ENCODE measurements at regions not wholly inside any gene's neighbourhood (a gene's known extent, or its start where the extent isn't known, plus 50 kb on each side); places are given as distances from the start of the nearest gene placed in this dataset.
A peak's percentile ranks its signal among the peaks of the same experiment; 100 is the strongest.

DNA sequence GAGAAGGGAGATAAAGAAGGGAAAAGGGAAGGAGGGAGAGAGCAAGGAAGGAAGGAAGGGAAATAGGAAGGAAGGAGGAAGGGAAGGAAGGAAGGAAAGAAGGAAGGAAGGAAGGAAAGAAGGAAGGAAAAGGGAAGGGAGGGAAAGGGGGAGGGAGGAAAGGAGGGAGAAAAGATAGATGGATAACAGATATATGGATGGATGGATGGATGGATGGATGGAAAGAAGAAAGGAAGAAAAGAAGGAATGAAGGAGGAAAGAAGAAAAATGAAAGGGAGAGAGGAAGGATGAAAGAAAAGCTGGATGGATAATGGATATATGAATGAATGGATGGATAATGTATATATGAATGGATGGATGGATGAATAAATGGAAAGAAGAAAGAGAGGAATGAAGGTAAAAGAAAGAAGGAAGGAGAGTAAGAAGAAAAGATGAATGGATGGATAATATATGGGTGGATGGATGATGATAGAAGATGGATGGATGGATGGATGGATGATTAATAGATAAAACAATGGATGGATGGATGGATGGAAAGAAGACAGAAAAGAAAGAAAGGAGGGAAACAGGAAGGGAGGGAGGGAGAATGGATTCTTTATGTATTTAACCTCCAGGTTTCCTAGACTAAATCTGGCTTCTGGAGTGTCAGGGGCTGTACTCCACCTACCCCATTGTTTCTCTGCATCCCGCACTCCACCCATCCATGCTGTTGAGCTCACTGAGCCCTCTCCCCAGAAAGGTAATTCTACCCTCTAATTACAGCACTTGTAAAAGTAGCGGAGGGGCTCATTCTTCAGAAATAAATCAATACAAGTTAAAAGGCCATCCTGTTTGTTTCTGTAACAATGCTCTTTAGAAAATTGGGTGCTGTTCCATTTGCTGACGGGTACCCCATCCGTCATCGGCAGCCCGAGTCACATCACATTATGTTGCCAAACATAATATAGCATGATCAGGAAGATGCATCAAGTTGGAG lies 506.1 kb downstream of the MIAT start:
- DNase-seq (ENCODE audit: low spot score) (no peak), ATAC-seq (ENCODE audit: low FRiP score) (no peak)
- TF ChIP-seq, protein P1, sequence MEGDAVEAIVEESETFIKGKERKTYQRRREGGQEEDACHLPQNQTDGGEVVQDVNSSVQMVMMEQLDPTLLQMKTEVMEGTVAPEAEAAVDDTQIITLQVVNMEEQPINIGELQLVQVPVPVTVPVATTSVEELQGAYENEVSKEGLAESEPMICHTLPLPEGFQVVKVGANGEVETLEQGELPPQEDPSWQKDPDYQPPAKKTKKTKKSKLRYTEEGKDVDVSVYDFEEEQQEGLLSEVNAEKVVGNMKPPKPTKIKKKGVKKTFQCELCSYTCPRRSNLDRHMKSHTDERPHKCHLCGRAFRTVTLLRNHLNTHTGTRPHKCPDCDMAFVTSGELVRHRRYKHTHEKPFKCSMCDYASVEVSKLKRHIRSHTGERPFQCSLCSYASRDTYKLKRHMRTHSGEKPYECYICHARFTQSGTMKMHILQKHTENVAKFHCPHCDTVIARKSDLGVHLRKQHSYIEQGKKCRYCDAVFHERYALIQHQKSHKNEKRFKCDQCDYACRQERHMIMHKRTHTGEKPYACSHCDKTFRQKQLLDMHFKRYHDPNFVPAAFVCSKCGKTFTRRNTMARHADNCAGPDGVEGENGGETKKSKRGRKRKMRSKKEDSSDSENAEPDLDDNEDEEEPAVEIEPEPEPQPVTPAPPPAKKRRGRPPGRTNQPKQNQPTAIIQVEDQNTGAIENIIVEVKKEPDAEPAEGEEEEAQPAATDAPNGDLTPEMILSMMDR (IDR thresholded peaks at IDR 0.05) = no peak

DNA sequence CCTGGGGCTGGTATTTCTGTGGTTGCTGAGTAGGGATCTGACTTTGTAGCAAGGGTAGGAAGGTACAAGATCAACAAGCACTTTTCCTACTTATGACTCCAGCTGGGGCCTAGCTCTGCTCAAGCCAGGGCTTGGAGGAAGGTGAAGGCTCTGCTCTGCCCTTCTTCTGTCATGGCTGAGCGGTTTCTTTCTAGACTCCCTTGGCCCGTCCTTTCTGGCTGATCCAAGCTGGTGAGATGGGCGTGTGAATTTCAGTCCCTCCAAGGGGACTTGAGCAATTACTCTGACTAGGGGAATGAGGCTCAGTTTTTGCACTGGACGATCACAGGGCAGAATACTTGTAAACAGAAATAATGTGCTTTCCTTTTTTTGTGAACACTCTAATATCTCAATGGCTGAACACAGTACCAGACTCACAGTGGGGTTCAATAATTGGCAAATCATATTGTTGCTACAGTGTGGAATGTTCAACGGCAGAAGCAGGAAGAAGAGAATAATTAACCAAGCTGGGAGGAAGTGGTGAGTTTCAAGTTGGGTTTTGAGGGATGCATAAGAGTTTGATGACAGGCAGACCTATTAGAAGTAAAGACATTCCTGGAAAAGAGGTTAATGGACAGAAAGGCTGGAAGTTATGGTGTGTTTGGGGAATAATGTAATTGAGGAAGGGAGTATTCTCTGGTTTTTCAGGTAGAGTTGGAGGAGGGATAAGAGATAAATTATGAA lies 507.6 kb downstream of the MIAT start:
- ATAC-seq (ENCODE audit: low FRiP score) (no peak), DNase-seq (ENCODE audit: low spot score) (no peak)
- TF ChIP-seq, protein P1 (IDR thresholded peaks at IDR 0.05) = no peak

DNA sequence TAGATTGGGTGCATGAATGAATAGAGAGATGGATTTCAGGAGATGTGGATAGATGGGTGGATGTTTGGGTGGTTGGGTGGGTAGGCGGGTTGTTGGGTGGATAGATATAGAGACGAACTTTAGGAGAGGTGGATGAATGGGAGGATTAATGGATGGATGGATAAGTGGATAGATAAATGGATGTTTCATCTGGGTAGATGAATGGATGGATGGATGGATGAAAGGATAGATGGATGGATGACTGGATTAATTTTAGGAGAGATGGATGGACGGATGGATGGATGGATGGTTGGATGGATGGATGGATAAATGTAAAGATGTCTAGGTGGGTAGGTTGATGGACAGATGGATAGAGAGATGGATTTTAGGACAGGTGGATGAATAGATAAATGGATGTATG lies 511.3 kb downstream of the MIAT start:
- ATAC-seq (ENCODE audit: low FRiP score) (no peak), DNase-seq (ENCODE audit: low spot score) (no peak)
- TF ChIP-seq, protein P1 (IDR thresholded peaks at IDR 0.05) = no peak

DNA sequence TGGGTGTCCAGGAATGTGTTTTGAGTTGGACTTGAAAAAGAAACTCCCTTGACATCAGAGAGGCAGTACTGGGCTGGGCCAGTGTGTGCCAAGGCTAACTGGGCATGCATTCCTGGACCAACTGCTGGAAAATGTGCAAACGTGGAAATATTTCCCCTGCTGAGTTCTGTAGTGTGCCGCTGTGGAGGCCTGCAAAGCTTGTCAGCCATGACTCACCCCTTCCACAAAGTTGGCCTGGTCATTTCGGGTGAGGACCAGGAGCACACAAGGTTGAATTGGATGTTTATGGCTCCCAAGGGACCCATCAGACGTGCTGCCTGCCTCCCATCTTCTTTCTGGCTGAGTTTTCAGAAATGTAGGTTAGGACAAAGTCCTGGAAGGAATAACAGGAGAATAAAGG lies 513.1 kb downstream of the MIAT start:
- TF ChIP-seq, protein P1 (IDR thresholded peaks at IDR 0.05) = no peak
- ATAC-seq (ENCODE audit: low FRiP score) (peak; percentile 94), DNase-seq (ENCODE audit: low spot score) (no peak)

DNA sequence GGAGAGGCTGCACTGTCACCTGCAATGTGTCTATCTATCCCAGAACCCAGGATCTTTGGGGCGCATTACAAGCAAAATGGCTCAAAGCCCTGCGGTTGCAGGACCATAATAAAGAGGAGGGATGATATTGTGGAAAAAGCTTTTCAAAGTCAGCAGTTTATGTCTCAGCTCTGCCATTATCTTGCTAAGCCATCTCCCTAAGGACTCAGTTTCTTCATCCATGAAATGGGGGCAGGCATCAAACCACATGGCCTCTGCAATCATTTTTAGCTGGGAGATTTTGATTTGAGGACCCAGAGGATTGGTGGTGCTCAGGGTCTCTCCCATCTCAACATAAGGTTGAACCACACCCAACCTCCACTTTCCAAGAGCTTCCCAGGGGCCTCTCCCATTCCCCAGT lies 513.8 kb downstream of the MIAT start:
- DNase-seq (ENCODE audit: low spot score) (no peak), ATAC-seq (ENCODE audit: low FRiP score) (no peak)
- TF ChIP-seq, protein P1 (IDR thresholded peaks at IDR 0.05) = no peak

DNA sequence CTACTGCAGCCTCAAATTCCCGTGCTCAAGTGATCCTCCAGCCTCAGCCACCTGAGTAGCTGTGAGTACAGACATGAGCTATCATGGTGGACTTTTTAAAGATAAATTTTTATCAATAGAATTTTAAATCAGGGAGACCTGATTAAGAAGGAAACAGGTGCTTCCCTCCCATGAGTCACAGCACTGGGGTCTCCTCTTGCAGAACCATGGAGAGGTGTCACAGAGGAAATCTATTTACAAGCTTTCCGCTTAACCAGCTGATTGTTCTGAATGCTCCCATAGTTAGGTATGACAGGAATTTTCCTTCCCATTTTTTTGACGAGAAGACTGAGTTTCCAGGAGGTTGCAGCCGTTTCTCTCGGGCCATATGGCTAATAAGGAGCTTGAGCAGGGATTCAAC lies 516.1 kb downstream of the MIAT start:
- DNase-seq (ENCODE audit: low spot score) = no peak
- ATAC-seq (ENCODE audit: low FRiP score) = no peak
- TF ChIP-seq, protein P1 (IDR thresholded peaks at IDR 0.05) = no peak
